ENCODE measurements at regions not wholly inside any gene's neighbourhood (a gene's known extent, or its start where the extent isn't known, plus 50 kb on each side); places are given as distances from the start of the nearest gene placed in this dataset.

- TF ChIP-seq, protein P1, sequence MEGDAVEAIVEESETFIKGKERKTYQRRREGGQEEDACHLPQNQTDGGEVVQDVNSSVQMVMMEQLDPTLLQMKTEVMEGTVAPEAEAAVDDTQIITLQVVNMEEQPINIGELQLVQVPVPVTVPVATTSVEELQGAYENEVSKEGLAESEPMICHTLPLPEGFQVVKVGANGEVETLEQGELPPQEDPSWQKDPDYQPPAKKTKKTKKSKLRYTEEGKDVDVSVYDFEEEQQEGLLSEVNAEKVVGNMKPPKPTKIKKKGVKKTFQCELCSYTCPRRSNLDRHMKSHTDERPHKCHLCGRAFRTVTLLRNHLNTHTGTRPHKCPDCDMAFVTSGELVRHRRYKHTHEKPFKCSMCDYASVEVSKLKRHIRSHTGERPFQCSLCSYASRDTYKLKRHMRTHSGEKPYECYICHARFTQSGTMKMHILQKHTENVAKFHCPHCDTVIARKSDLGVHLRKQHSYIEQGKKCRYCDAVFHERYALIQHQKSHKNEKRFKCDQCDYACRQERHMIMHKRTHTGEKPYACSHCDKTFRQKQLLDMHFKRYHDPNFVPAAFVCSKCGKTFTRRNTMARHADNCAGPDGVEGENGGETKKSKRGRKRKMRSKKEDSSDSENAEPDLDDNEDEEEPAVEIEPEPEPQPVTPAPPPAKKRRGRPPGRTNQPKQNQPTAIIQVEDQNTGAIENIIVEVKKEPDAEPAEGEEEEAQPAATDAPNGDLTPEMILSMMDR (IDR thresholded peaks at IDR 0.05): no peak
- intact Hi-C loops (cut with DNase I): no loop called here
- no peaks in the 10 kb centered on the region for H3K9me3 ChIP-seq
- no peaks in the 10 kb centered on the region for H3K27me3 ChIP-seq (ENCODE audit: insufficient read depth in 3 of 3, low read length in 2 of 3)
- DNase-seq (no peak), ATAC-seq (no peak)
- WGBS, 3 donors: 92 to 97% (median 93%) methylated on average over 1 of the region's 1 CpG
- no peak overlapping the region for H3K4me3 ChIP-seq
- H3K27ac ChIP-seq: no peak overlapping the region
- H3K36me3 ChIP-seq (ENCODE audit: insufficient read depth in 1 of 2, low read depth in 1 of 2): no peaks in the 10 kb centered on the region
- no peaks in the 10 kb centered on the region for H3K4me1 ChIP-seq
These were observed 706.2 kb upstream of the CBLB start for GRCh38 chr3:106575029-106575428.

- ATAC-seq: no peak
- intact Hi-C loops (cut with DNase I): no loop called here
These were observed 708.4 kb upstream of the CBLB start for GRCh38 chr3:106577241-106577640.

DNA sequence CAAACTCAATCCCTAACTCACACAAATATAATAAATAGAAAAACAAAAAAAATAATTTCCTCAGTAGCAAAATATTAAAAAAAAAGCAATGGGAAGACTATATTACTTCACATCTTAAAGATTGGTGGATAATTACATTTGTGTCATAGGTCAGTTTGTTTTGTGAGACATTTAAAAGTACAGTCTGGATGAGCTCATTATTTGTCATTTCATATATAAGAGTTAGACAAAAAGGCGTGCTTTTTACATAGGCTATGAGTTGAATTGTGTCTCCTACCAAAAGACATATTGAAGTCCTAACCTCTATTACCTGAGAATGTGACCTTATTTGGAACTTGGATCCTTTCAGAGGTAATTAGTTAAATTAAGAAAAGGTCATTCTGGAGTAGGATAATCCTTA lies 710.1 kb upstream of the CBLB start:
- Histone ChIP-seq H3K9me3 (no peaks in the 10 kb centered on the region), H3K27ac (no peak overlapping the region), H3K36me3 (ENCODE audit: insufficient read depth in 1 of 2, low read depth in 1 of 2) (no peaks in the 10 kb centered on the region), H3K4me3 (no peak overlapping the region), H3K4me1 (no peaks in the 10 kb centered on the region), H3K27me3 (ENCODE audit: insufficient read depth in 3 of 3, low read length in 2 of 3) (no peaks in the 10 kb centered on the region)
- WGBS, 3 donors: 48 to 98% (median 95%) methylated on average over 1 of the region's 1 CpG
- no peak for DNase-seq
- TF ChIP-seq, protein P1 (IDR thresholded peaks at IDR 0.05): no peak
- ATAC-seq: no peak
- intact Hi-C loops (cut with DNase I): no loop called here

More at GRCh38 chr3:106577241-106577640, 708.4 kb upstream of the CBLB start:
- WGBS, 3 donors: 83 to 88% (median 84%) methylated on average over 1 of the region's 1 CpG
- no peaks in the 10 kb centered on the region for H3K4me1 ChIP-seq
- H3K36me3 ChIP-seq (ENCODE audit: insufficient read depth in 1 of 2, low read depth in 1 of 2): no peaks in the 10 kb centered on the region
- no peaks in the 10 kb centered on the region for H3K9me3 ChIP-seq
- DNase-seq: no peak
- no peak overlapping the region for H3K4me3 ChIP-seq
- H3K27me3 ChIP-seq (ENCODE audit: insufficient read depth in 3 of 3, low read length in 2 of 3): no peaks in the 10 kb centered on the region
- TF ChIP-seq, protein P1 (IDR thresholded peaks at IDR 0.05): no peak
- H3K27ac ChIP-seq: no peak overlapping the region

DNA sequence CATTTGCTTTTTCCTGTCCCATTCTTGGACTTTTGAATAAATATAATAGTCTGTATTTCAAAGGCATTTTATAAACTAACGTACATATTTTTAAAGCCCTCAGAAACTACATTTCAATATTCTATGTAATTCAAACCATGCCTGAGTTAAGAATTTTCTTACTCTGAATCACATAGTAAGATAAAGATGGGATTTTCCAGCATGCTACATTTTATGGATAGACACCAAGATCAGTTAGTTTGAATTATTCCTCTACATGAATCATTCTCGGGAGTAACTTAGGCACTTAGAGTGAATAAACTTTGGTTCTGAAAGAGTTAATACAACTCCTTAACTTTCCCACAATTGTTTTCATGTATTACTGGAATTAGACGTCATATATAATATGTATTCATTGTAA lies 713.3 kb upstream of the CBLB start:
- DNase-seq: no peak
- WGBS, 3 donors: 78 to 81% (median 79%) methylated on average over 3 of the region's 3 CpGs
- Histone ChIP-seq H3K27me3 (ENCODE audit: insufficient read depth in 3 of 3, low read length in 2 of 3) (no peaks in the 10 kb centered on the region), H3K27ac (no peak overlapping the region), H3K9me3 (no peaks in the 10 kb centered on the region), H3K4me3 (no peak overlapping the region), H3K4me1 (no peaks in the 10 kb centered on the region), H3K36me3 (ENCODE audit: insufficient read depth in 1 of 2, low read depth in 1 of 2) (no peaks in the 10 kb centered on the region)
- no peak for ATAC-seq
- intact Hi-C loops (cut with DNase I): loop anchor here in 1 of 2 donors (10.0 kb wide), 1 partner anchor 1783 kb away; no protein-coding TSS in a partner anchor
- TF ChIP-seq, protein P1 (IDR thresholded peaks at IDR 0.05): no peak

DNA sequence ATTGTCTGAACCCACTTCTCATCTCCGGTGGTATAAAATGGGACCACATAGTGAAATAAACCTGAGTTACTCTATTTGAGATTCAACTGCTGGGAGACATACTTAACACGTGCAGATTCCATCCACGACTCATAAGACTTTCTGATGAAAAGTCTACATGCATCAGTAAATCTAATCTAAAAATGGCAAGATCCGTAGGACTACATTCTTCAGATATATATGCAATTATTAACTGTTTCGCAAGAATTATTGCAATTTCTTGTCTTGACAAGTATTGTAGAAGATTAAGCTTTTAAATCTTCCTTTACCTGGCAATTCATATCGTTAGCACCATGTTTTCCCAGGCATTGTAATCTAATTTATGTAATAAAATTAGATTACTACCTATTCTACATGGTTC lies 718.7 kb upstream of the CBLB start:
- TF ChIP-seq, protein P1 (IDR thresholded peaks at IDR 0.05): no peak
- intact Hi-C loops (cut with DNase I): loop anchor here in 1 of 2 donors (10.0 kb wide), 1 partner anchor 1777 kb away; no protein-coding TSS in a partner anchor
- DNase-seq (no peak), ATAC-seq (no peak)
- peaks cover 3% of the 10 kb centered on the region for H3K4me1 ChIP-seq
- H3K27ac ChIP-seq: no peak overlapping the region
- H3K36me3 ChIP-seq (ENCODE audit: insufficient read depth in 1 of 2, low read depth in 1 of 2): no peaks in the 10 kb centered on the region
- no peak overlapping the region for H3K4me3 ChIP-seq
- no peaks in the 10 kb centered on the region for H3K27me3 ChIP-seq (ENCODE audit: insufficient read depth in 3 of 3, low read length in 2 of 3)
- no peaks in the 10 kb centered on the region for H3K9me3 ChIP-seq
- 91 to 94% (median 92%) methylated on average over 6 of the region's 6 CpGs for WGBS, 3 donors
